Osteoblast (primary cell): ENCODE measurements at regions not wholly inside any gene's neighbourhood (a gene's known extent, or its start where the extent isn't known, plus 50 kb on each side); places are given as distances from the start of the nearest gene placed in this dataset.
A peak's percentile ranks its signal among the peaks of the same experiment; 100 is the strongest.
"Not testable (repeated sequence)": the region's sequence is repeated elsewhere in the genome, so short reads cannot be mapped to it uniquely, and the experiment has no call there.

Source experiments
- DNase-seq: peaks from one replicate; pipeline ENCODE4 v3.0.0; 2011; ENCODE audit warnings: low spot score, mixed read lengths; ENCODE audit not compliant: insufficient read length; ENCODE audit errors: missing footprints
- H2AFZ ChIP-seq: 2 replicates; pipeline ENCODE4 v1.6.0; 2011; ENCODE audit warnings: mild to moderate bottlenecking, low read length
- H3K27ac ChIP-seq: 2 replicates; pipeline ENCODE4 v1.5.1; 2011; ENCODE audit warnings: mild to moderate bottlenecking, low read depth, low read length, moderate library complexity
- H3K27me3 ChIP-seq: 2 replicates; pipeline ENCODE4 v1.6.0; 2012; ENCODE audit warnings: mild to moderate bottlenecking, control low read depth, inconsistent platforms, low read length, moderate library complexity; ENCODE audit not compliant: insufficient read depth
- H3K36me3 ChIP-seq: 2 replicates; pipeline ENCODE4 v1.5.1; 2011; ENCODE audit warnings: mild to moderate bottlenecking, low read length, control low read depth, moderate library complexity; ENCODE audit not compliant: insufficient read depth
- H3K4me1 ChIP-seq: 2 replicates; pipeline ENCODE4 v1.5.1; 2011; ENCODE audit warnings: mild to moderate bottlenecking, low read length, control low read depth, moderate library complexity; ENCODE audit not compliant: insufficient read depth
- H3K4me2 ChIP-seq: 2 replicates; pipeline ENCODE4 v1.6.0; 2011; ENCODE audit warnings: mild to moderate bottlenecking, low read length; ENCODE audit not compliant: insufficient read depth
- H3K4me3 ChIP-seq: fragments of 200-600 bp; sonication (generic); 3 replicates; pipeline ENCODE4 v1.5.1; 2012; ENCODE audit warnings: mild to moderate bottlenecking, low read length, inconsistent platforms; ENCODE audit not compliant: insufficient read depth
- H3K79me2 ChIP-seq: 2 replicates; pipeline ENCODE4 v1.6.0; 2012; ENCODE audit warnings: mild to moderate bottlenecking, low read length, control low read depth, inconsistent platforms; ENCODE audit not compliant: insufficient read depth
- H3K9me3 ChIP-seq: 2 replicates; pipeline ENCODE4 v1.5.1; 2011; ENCODE audit warnings: low read depth, low read length, control low read depth
- H4K20me1 ChIP-seq: 2 replicates; pipeline ENCODE4 v1.6.0; 2012; ENCODE audit warnings: mild to moderate bottlenecking, low read length, control low read depth; ENCODE audit not compliant: insufficient read depth
- TF ChIP-seq, protein P1 (sequence below): IDR thresholded peaks from 2 replicates; pipeline ENCODE4 v1.5.1; 2011; ENCODE audit warnings: mild to moderate bottlenecking, low read depth, low read length, moderate library complexity; ENCODE audit errors: extremely low read depth

DNA sequence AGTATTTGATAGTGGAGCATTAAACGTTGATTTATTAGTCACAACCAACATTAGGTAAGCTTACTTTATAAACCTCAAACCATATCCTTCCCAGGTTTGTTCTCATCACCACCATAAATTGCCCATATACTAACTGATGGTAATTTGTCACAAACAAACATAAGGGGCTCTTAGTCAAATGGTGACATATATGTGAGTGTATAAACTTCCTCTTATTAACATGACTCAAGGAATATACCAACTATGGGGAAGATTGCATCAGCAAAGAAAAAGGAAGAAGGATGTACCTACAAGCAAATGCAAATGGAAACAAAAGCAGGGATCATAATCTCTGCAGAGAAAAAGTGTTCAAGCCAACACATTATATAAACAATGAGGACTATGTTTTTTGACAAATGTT is 418.2 kb upstream of the AKR1E2 start:
- no peaks in the 10 kb centered on the region for H3K79me2 ChIP-seq
- DNase-seq = peak; percentile 10
- TF ChIP-seq, protein P1, sequence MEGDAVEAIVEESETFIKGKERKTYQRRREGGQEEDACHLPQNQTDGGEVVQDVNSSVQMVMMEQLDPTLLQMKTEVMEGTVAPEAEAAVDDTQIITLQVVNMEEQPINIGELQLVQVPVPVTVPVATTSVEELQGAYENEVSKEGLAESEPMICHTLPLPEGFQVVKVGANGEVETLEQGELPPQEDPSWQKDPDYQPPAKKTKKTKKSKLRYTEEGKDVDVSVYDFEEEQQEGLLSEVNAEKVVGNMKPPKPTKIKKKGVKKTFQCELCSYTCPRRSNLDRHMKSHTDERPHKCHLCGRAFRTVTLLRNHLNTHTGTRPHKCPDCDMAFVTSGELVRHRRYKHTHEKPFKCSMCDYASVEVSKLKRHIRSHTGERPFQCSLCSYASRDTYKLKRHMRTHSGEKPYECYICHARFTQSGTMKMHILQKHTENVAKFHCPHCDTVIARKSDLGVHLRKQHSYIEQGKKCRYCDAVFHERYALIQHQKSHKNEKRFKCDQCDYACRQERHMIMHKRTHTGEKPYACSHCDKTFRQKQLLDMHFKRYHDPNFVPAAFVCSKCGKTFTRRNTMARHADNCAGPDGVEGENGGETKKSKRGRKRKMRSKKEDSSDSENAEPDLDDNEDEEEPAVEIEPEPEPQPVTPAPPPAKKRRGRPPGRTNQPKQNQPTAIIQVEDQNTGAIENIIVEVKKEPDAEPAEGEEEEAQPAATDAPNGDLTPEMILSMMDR = no peak
- peaks cover 10% of the 10 kb centered on the region for H3K4me1 ChIP-seq
- H3K4me2 ChIP-seq = no peak overlapping the region
- H3K27me3 ChIP-seq = no peaks in the 10 kb centered on the region
- H3K36me3 ChIP-seq = no peaks in the 10 kb centered on the region
- H4K20me1 ChIP-seq = no peaks in the 10 kb centered on the region
- H3K4me3 ChIP-seq = no peak overlapping the region
- no peaks in the 10 kb centered on the region for H3K9me3 ChIP-seq
- peak overlapping the region; percentile 20 for H2AFZ ChIP-seq
- peak overlapping the region; percentile 47 for H3K27ac ChIP-seq

DNA sequence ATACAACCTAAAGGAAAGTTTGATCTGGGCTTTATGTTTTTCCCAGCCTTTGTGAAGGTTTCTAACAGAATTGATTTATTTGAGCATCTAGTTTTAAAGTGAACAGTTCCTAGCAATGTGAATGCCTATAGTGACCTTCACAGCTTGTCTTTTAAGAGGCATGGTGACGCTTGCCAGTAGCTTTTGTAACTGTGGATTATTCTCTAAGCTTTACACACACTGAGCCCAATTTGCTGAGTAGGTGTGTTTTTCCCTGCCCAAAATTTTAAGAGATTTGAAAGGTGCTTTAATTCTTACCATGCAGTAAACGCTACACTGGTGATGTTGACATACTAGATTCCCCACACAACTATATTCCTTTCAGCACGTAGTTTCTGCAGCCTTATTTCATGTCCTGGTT is 420.2 kb upstream of the AKR1E2 start:
- H3K4me3 ChIP-seq = no peak overlapping the region
- H3K27ac ChIP-seq = no peak overlapping the region
- no peak overlapping the region for H3K4me2 ChIP-seq
- no peaks in the 10 kb centered on the region for H4K20me1 ChIP-seq
- no peaks in the 10 kb centered on the region for H3K36me3 ChIP-seq
- TF ChIP-seq, protein P1 = no peak
- H3K27me3 ChIP-seq = no peaks in the 10 kb centered on the region
- H3K79me2 ChIP-seq = no peaks in the 10 kb centered on the region
- H3K9me3 ChIP-seq = no peaks in the 10 kb centered on the region
- no peak overlapping the region for H2AFZ ChIP-seq
- no peak for DNase-seq
- peaks cover 10% of the 10 kb centered on the region for H3K4me1 ChIP-seq

DNA sequence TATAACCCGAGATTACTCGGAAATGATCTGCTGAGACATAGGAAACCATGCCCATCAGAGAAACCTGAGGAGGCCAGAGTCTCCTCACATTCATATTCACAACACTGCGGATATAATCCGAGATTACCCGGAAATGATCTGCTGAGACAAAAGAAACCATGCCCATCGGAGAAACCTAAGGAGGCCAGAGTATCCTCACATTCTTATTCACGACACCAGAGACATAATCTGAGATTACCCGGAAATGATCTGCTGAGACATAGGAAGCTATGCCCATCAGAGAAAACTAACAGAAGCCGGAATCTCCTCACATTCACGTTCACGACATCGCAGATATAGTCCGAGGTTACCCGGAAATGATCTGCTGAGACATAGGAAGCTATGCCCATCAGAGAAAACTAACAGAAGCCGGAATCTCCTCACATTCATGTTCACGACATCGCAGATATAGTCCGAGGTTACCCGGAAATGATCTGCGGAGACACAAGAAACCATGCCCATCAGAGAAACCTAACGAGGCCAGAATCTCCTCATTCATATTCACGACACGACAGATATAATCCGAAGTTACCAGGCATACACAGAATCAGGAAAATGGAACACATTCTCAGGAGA is 422.3 kb upstream of the AKR1E2 start:
- H3K9me3 ChIP-seq = no peaks in the 10 kb centered on the region

DNA sequence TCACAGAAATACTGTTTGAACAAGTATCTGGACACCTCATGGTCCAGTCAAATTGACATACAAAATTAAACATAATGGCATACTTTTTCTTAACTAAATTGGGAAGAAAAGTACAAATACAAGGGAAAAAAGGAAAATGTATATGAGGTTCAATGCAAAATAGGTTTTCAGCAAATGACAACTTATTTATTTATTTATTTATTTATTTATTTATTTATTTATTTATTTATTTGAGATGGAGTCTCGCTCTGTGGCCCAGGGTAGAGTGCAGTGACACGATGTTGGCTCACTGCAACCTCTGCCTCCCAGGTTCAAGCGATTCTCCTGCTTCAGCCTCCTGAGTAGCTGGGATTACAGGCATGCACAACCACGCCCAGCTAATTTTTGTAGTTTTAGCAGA is 424.9 kb upstream of the AKR1E2 start:
- not testable (repeated sequence) for DNase-seq, H3K4me2 ChIP-seq, H2AFZ ChIP-seq

More for the DNA sequence above, 422.3 kb upstream of the AKR1E2 start:
- no peaks in the 10 kb centered on the region for H4K20me1 ChIP-seq
- H3K4me3 ChIP-seq = no peak overlapping the region
- no peaks in the 10 kb centered on the region for H3K27me3 ChIP-seq
- no peaks in the 10 kb centered on the region for H3K79me2 ChIP-seq
- TF ChIP-seq, protein P1 = no peak
- H3K27ac ChIP-seq = no peak overlapping the region
- peaks cover 10% of the 10 kb centered on the region for H3K4me1 ChIP-seq
- no peak for DNase-seq
- no peaks in the 10 kb centered on the region for H3K36me3 ChIP-seq
- no peak overlapping the region for H2AFZ ChIP-seq
- no peak overlapping the region for H3K4me2 ChIP-seq

More for the DNA sequence above, 424.9 kb upstream of the AKR1E2 start:
- not testable (repeated sequence) for H3K36me3 ChIP-seq, H3K27ac ChIP-seq, H3K4me3 ChIP-seq, H3K79me2 ChIP-seq, H4K20me1 ChIP-seq, H3K4me1 ChIP-seq, H3K9me3 ChIP-seq, H3K27me3 ChIP-seq
